Lower leg skin (tissue), 3 donors: ENCODE measurements at regions not wholly inside any gene's neighbourhood (a gene's known extent, or its start where the extent isn't known, plus 50 kb on each side); places are given as distances from the start of the nearest gene placed in this dataset.

Experiments used
- POLR2A ChIP-seq, 2 donors: fragments of 450-650 bp; IDR thresholded peaks; one replicate each; pipeline ENCODE4 v1.6.1; 2016 to 2017; ENCODE audit warnings: antibody characterized with exemption in 2 of 2, mild to moderate bottlenecking in 1 of 2, moderate library complexity in 1 of 2
- TF ChIP-seq, protein P1 (sequence below), 3 donors: fragments of 450-650 bp; IDR thresholded peaks; one replicate each; pipeline ENCODE4 v1.5.1; 2016; ENCODE audit warnings: antibody characterized with exemption in 3 of 3, mild to moderate bottlenecking in 3 of 3, moderate library complexity in 2 of 3

- TF ChIP-seq POLR2A (IDR thresholded peaks at IDR 0.05), result no peak
- TF ChIP-seq, protein P1, sequence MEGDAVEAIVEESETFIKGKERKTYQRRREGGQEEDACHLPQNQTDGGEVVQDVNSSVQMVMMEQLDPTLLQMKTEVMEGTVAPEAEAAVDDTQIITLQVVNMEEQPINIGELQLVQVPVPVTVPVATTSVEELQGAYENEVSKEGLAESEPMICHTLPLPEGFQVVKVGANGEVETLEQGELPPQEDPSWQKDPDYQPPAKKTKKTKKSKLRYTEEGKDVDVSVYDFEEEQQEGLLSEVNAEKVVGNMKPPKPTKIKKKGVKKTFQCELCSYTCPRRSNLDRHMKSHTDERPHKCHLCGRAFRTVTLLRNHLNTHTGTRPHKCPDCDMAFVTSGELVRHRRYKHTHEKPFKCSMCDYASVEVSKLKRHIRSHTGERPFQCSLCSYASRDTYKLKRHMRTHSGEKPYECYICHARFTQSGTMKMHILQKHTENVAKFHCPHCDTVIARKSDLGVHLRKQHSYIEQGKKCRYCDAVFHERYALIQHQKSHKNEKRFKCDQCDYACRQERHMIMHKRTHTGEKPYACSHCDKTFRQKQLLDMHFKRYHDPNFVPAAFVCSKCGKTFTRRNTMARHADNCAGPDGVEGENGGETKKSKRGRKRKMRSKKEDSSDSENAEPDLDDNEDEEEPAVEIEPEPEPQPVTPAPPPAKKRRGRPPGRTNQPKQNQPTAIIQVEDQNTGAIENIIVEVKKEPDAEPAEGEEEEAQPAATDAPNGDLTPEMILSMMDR (IDR thresholded peaks at IDR 0.05), result no peak
These were observed 258.8 kb downstream of the ASMT start for GRCh38 chrX:1873671-1874070.
